Dedifferentiated amniotic fluid mesenchymal stem cell (primary cell): ENCODE measurements at regions not wholly inside any gene's neighbourhood (a gene's known extent, or its start where the extent isn't known, plus 50 kb on each side); places are given as distances from the start of the nearest gene placed in this dataset.
"Not testable (repeated sequence)": the region's sequence is repeated elsewhere in the genome, so short reads cannot be mapped to it uniquely, and the experiment has no call there.

Experiments used
- DNase-seq: peaks from one replicate; pipeline ENCODE4 v3.0.0-alpha.2; 2016; ENCODE audit errors: extremely low spot score

- DNase-seq = no peak
Measured at GRCh38 chr6:78502386-78502887, 364.9 kb upstream of the IRAK1BP1 start.

GRCh38 chr6:78505178-78505577 is 362.2 kb upstream of the IRAK1BP1 start:
- no peak for DNase-seq

- DNase-seq = no peak
Measured at GRCh38 chr6:78511009-78511408, 356.3 kb upstream of the IRAK1BP1 start.

- no peak for DNase-seq
Measured at GRCh38 chr6:78513856-78514255, 353.5 kb upstream of the IRAK1BP1 start.

GRCh38 chr6:78515271-78515670 is 352.1 kb upstream of the IRAK1BP1 start:
- no peak for DNase-seq

GRCh38 chr6:78517399-78517798 is 350.0 kb upstream of the IRAK1BP1 start:
- DNase-seq = no peak

- no peak for DNase-seq
Measured at GRCh38 chr6:78523622-78524021, 343.7 kb upstream of the IRAK1BP1 start.

- no peak for DNase-seq
Measured at GRCh38 chr6:78525976-78526375, 341.4 kb upstream of the IRAK1BP1 start.

GRCh38 chr6:78526432-78526831 is 340.9 kb upstream of the IRAK1BP1 start:
- DNase-seq = no peak

GRCh38 chr6:78528926-78529325 is 338.4 kb upstream of the IRAK1BP1 start:
- no peak for DNase-seq

- DNase-seq = no peak
Measured at GRCh38 chr6:78530208-78530607, 337.1 kb upstream of the IRAK1BP1 start.

GRCh38 chr6:78533426-78533825 is 333.9 kb upstream of the IRAK1BP1 start:
- DNase-seq = no peak

GRCh38 chr6:78533876-78534275 is 333.5 kb upstream of the IRAK1BP1 start:
- no peak for DNase-seq

- DNase-seq = no peak
Measured at GRCh38 chr6:78538002-78538401, 329.3 kb upstream of the IRAK1BP1 start.

- not testable (repeated sequence) for DNase-seq
Measured at GRCh38 chr6:78547636-78548035, 319.7 kb upstream of the IRAK1BP1 start.

GRCh38 chr6:78551361-78551760 is 316.0 kb upstream of the IRAK1BP1 start:
- DNase-seq = no peak

GRCh38 chr6:78552435-78552834 is 314.9 kb upstream of the IRAK1BP1 start:
- no peak for DNase-seq

GRCh38 chr6:78554341-78554740 is 313.0 kb upstream of the IRAK1BP1 start:
- DNase-seq = no peak

- DNase-seq = no peak
Measured at GRCh38 chr6:78559056-78559455, 308.3 kb upstream of the IRAK1BP1 start.

- no peak for DNase-seq
Measured at GRCh38 chr6:78561015-78561414, 306.3 kb upstream of the IRAK1BP1 start.

- no peak for DNase-seq
Measured at GRCh38 chr6:78565997-78566396, 301.4 kb upstream of the IRAK1BP1 start.

- DNase-seq = no peak
Measured at GRCh38 chr6:78570044-78570443, 297.3 kb upstream of the IRAK1BP1 start.

- no peak for DNase-seq
Measured at GRCh38 chr6:78577585-78577984, 289.8 kb upstream of the IRAK1BP1 start.

- no peak for DNase-seq
Measured at GRCh38 chr6:78578430-78578829, 288.9 kb upstream of the IRAK1BP1 start.

- DNase-seq = no peak
Measured at GRCh38 chr6:78580923-78581322, 286.4 kb upstream of the IRAK1BP1 start.
